KMS-11 (cell line): ENCODE measurements at regions not wholly inside any gene's neighbourhood (a gene's known extent, or its start where the extent isn't known, plus 50 kb on each side); places are given as distances from the start of the nearest gene placed in this dataset.

ENCODE experiments used
- H2AFZ ChIP-seq: fragments of 200-600 bp; sonication (generic); 2 replicates; pipeline ENCODE4 v1.6.1; 2016; ENCODE audit warnings: antibody characterized with exemption, mixed run types, low read depth
- H3K27ac ChIP-seq: fragments of 200-600 bp; sonication (generic); 2 replicates; pipeline ENCODE4 v1.6.1; 2016; ENCODE audit warnings: mild to moderate bottlenecking, mixed run types
- H3K27me3 ChIP-seq: fragments of 200-600 bp; sonication (generic); 2 replicates; pipeline ENCODE4 v1.6.1; 2017; ENCODE audit warnings: mild to moderate bottlenecking, low read depth, mixed run types, moderate library complexity; ENCODE audit not compliant: insufficient read depth
- H3K36me3 ChIP-seq: fragments of 200-600 bp; sonication (generic); 2 replicates; pipeline ENCODE4 v1.6.1; 2017; ENCODE audit warnings: mild to moderate bottlenecking, mixed run types; ENCODE audit not compliant: insufficient read depth
- H3K4me1 ChIP-seq: fragments of 200-600 bp; sonication (generic); 2 replicates; pipeline ENCODE4 v1.6.1; 2016; ENCODE audit warnings: mild to moderate bottlenecking, low read depth, mixed run types; ENCODE audit not compliant: poor library complexity, severe bottlenecking
- H3K4me2 ChIP-seq: fragments of 200-600 bp; sonication (generic); 2 replicates; pipeline ENCODE4 v1.7.0; 2016; ENCODE audit warnings: mild to moderate bottlenecking, mixed run types
- H3K4me3 ChIP-seq: fragments of 200-600 bp; sonication (generic); IDR thresholded peaks from 2 replicates; pipeline ENCODE4 v1.6.1; 2017; ENCODE audit warnings: low read depth, low read length, mixed read lengths; ENCODE audit not compliant: insufficient read depth
- H3K79me2 ChIP-seq: fragments of 200-600 bp; sonication (generic); 2 replicates; pipeline ENCODE4 v1.6.1; 2016; ENCODE audit warnings: low read depth, mixed run types; ENCODE audit not compliant: insufficient read depth
- H3K9ac ChIP-seq: fragments of 200-600 bp; sonication (generic); 2 replicates; pipeline ENCODE4 v1.6.1; 2016; ENCODE audit warnings: mild to moderate bottlenecking, mixed run types
- H4K20me1 ChIP-seq: fragments of 200-600 bp; sonication (generic); 2 replicates; pipeline ENCODE4 v1.6.1; 2016; ENCODE audit warnings: mild to moderate bottlenecking, mixed run types; ENCODE audit not compliant: insufficient read depth
- CTCF ChIP-seq: fragments of 200-600 bp; sonication (generic); conservative IDR thresholded peaks from 2 replicates; pipeline ENCODE4 v1.6.1; 2017; ENCODE audit warnings: low read depth, mild to moderate bottlenecking, antibody characterized with exemption, low read length, moderate library complexity, mixed read lengths

GRCh38 chr22:45077286-45077685, 67.5 kb upstream of the PHF21B start:
- Histone ChIP-seq H3K27ac (no peak overlapping the region), H4K20me1 (no peaks in the 10 kb centered on the region), H3K4me2 (no peak overlapping the region), H2AFZ (no peak overlapping the region), H3K9ac (no peak overlapping the region), H3K4me1 (no peaks in the 10 kb centered on the region), H3K36me3 (no peaks in the 10 kb centered on the region), H3K27me3 (peaks cover 46% of the 10 kb centered on the region; the same call in 1 of the 2 replicates), H3K79me2 (no peaks in the 10 kb centered on the region), H3K4me3 (no peak overlapping the region)
- TF ChIP-seq CTCF = no peak

- Histone ChIP-seq H3K4me1 (no peaks in the 10 kb centered on the region), H3K79me2 (no peaks in the 10 kb centered on the region), H2AFZ (no peak overlapping the region), H3K9ac (no peak overlapping the region), H3K4me2 (no peak overlapping the region), H3K4me3 (no peak overlapping the region), H4K20me1 (no peaks in the 10 kb centered on the region), H3K36me3 (no peaks in the 10 kb centered on the region), H3K27ac (no peak overlapping the region), H3K27me3 (peaks cover 43% of the 10 kb centered on the region; the same call in 1 of the 2 replicates)
- no peak for TF ChIP-seq CTCF
Observed at GRCh38 chr22:45077826-45078334, 68.1 kb upstream of the PHF21B start.

GRCh38 chr22:45082795-45083194, 73.0 kb upstream of the PHF21B start:
- no peaks in the 10 kb centered on the region for H3K4me1 ChIP-seq
- H2AFZ ChIP-seq = no peak overlapping the region
- H3K4me3 ChIP-seq = no peak overlapping the region
- H3K9ac ChIP-seq = no peak overlapping the region
- H4K20me1 ChIP-seq = no peaks in the 10 kb centered on the region
- H3K4me2 ChIP-seq = no peak overlapping the region
- no peaks in the 10 kb centered on the region for H3K36me3 ChIP-seq
- H3K27me3 ChIP-seq = peaks cover 29% of the 10 kb centered on the region
- H3K27ac ChIP-seq = no peak overlapping the region
- no peak for TF ChIP-seq CTCF
- H3K79me2 ChIP-seq = no peaks in the 10 kb centered on the region

GRCh38 chr22:45083659-45084305, 74.0 kb upstream of the PHF21B start:
- peaks cover 26% of the 10 kb centered on the region for H3K27me3 ChIP-seq
- no peak overlapping the region for H3K4me2 ChIP-seq
- no peak overlapping the region for H2AFZ ChIP-seq
- no peak for TF ChIP-seq CTCF
- no peaks in the 10 kb centered on the region for H3K79me2 ChIP-seq
- H3K4me1 ChIP-seq = no peaks in the 10 kb centered on the region
- H3K4me3 ChIP-seq = no peak overlapping the region
- H3K9ac ChIP-seq = no peak overlapping the region
- H3K27ac ChIP-seq = no peak overlapping the region
- no peaks in the 10 kb centered on the region for H4K20me1 ChIP-seq
- no peaks in the 10 kb centered on the region for H3K36me3 ChIP-seq
